ENCODE measurements at regions not wholly inside any gene's neighbourhood (a gene's known extent, or its start where the extent isn't known, plus 50 kb on each side); places are given as distances from the start of the nearest gene placed in this dataset.

DNA sequence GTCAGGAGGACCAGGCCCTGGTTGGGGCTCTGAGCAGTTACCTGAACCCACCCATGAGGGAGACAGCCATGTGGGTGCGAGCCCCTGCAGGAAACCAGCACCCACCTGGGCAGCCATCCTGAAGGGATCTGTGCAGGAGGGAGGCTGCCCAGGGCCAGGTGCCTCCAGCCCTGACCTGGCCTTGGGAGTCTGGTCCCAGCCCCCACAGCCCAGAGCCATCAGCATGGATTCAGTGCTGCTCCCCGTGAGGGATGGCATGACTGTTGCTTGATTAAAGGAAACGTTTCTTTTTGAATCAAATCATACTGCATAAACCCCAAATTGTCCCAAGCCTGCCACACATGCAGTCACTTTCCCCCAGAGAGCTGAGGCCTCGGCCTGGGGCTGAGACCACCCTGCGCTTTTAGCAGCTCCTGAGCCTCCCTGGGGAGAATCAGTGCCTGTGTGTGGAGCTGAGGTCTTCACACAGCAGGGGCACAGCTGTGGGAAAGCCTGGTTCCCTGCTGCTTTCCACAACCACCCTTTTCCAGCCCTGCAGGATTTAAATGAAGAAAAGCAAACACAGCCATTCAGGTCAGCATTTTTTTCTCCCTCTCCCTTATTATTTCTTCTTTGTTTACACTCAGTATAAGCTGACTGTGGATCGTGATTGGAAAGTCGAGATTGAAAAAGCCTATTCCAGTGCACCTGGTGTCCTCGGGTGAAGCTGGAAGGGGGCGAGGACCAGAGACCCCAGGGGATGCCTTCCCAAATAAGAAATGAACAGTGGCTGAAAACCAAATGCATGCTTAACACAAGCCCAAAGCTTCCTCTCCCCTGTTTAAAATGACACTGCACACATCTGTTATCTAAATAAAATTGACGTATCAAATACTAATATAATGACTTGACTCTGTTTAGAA lies 283.9 kb downstream of the SMOC2 start:
- Histone ChIP-seq H3K36me3 (no peaks in the 10 kb centered on the region), H3K79me2 (ENCODE audit: low read depth) (no peaks in the 10 kb centered on the region), H3K9me3 (ENCODE audit: low read depth) (peaks cover 8% of the 10 kb centered on the region), H3K4me1 (no peaks in the 10 kb centered on the region), H3K4me3 (no peak overlapping the region), H4K20me1 (ENCODE audit: low read depth) (no peaks in the 10 kb centered on the region), H3F3A (ENCODE audit: low read depth) (no peaks in the 10 kb centered on the region), H3K4me2 (no peak overlapping the region), H2AFZ (replicated peaks) (no peak overlapping the region), H3K9ac (no peak overlapping the region), H3K27ac (no peak overlapping the region), H3K27me3 (no peaks in the 10 kb centered on the region)
- Mint-ChIP-seq H3K36me3 (no peaks in the 10 kb centered on the region), H3K9me3 (peaks cover 20% of the 10 kb centered on the region), H3K4me1 (no peaks in the 10 kb centered on the region), H3K27ac (no peak overlapping the region), H3K4me3 (no peak overlapping the region), H3K27me3 (ENCODE audit: insufficient read depth, low read depth) (peaks cover 2% of the 10 kb centered on the region)
- DNase-seq (ENCODE audit: low spot score) = no peak
- TF ChIP-seq EZH2 (IDR thresholded peaks at IDR 0.05) (no peak), CTCF (IDR thresholded peaks at IDR 0.05) (no peak), EZH2phosphoT487 (IDR thresholded peaks at IDR 0.05) (no peak)

DNA sequence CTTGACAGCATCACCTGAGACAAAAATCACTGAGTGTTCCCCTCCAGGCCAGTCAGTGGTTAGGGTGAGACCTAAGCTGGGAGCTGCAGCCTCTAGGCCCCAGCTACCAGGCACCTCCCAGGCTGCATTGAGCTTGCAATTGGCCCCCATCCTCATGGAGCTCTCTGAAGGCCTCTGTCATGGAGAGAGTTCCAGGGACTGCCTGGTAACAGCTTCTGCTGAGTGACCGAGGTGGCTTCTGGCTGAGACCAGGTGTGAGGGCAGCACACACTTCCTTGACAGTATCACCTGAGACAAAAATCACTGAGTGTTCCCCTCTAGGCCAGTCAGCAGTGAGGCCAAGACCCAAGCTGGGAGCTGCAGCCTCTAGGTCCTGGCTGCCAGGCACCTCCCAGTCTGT lies 283.0 kb downstream of the SMOC2 start:
- peaks cover 20% of the 10 kb centered on the region for H3K9me3 Mint-ChIP-seq
- peaks cover 2% of the 10 kb centered on the region for H3K27me3 Mint-ChIP-seq (ENCODE audit: insufficient read depth, low read depth)
- no peaks in the 10 kb centered on the region for H3F3A ChIP-seq (ENCODE audit: low read depth)
- H3K79me2 ChIP-seq (ENCODE audit: low read depth) = no peaks in the 10 kb centered on the region
- H3K36me3 ChIP-seq = no peaks in the 10 kb centered on the region
- DNase-seq (ENCODE audit: low spot score) = no peak
- peaks cover 8% of the 10 kb centered on the region for H3K9me3 ChIP-seq (ENCODE audit: low read depth)
- H2AFZ ChIP-seq (replicated peaks) = no peak overlapping the region
- H3K27me3 ChIP-seq = no peaks in the 10 kb centered on the region
- TF ChIP-seq EZH2 (IDR thresholded peaks at IDR 0.05) (no peak), EZH2phosphoT487 (IDR thresholded peaks at IDR 0.05) (no peak), CTCF (IDR thresholded peaks at IDR 0.05) (no peak)
- H3K4me3 ChIP-seq = no peak overlapping the region
- H3K4me1 ChIP-seq = no peaks in the 10 kb centered on the region
- no peak overlapping the region for H3K9ac ChIP-seq
- H3K27ac ChIP-seq = no peak overlapping the region
- H3K4me3 Mint-ChIP-seq = no peak overlapping the region
- no peaks in the 10 kb centered on the region for H3K4me1 Mint-ChIP-seq
- no peak overlapping the region for H3K4me2 ChIP-seq
- H3K27ac Mint-ChIP-seq = no peak overlapping the region
- H3K36me3 Mint-ChIP-seq = no peaks in the 10 kb centered on the region
- H4K20me1 ChIP-seq (ENCODE audit: low read depth) = no peaks in the 10 kb centered on the region

DNA sequence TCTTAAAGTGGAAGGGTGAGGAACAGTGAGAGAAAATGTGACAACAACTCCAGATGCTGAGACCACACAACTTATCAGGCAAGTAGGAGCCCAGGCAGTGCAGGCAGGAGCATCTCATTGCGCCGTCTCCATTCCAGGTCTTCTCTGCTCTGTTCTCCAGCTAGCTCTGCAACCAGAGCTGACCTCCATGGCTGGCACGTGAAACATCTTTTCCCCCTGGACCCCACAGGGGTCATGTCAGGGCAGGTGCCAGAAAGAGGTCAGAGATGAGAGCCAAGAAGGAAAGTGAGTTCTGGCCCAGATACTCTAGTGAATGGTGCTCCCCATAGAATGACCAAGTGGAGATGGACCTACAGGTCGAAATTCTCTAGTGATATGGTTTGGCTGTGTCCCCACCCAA lies 281.4 kb downstream of the SMOC2 start:
- H3K4me2 ChIP-seq = no peak overlapping the region
- no peak overlapping the region for H3K27ac ChIP-seq
- no peaks in the 10 kb centered on the region for H3K36me3 Mint-ChIP-seq
- H3K4me1 ChIP-seq = no peaks in the 10 kb centered on the region
- no peaks in the 10 kb centered on the region for H3K79me2 ChIP-seq (ENCODE audit: low read depth)
- no peak overlapping the region for H3K4me3 ChIP-seq
- H3K9me3 Mint-ChIP-seq = peaks cover 24% of the 10 kb centered on the region
- TF ChIP-seq EZH2 (IDR thresholded peaks at IDR 0.05) (no peak), EZH2phosphoT487 (IDR thresholded peaks at IDR 0.05) (no peak), CTCF (IDR thresholded peaks at IDR 0.05) (no peak)
- H3K27me3 Mint-ChIP-seq (ENCODE audit: insufficient read depth, low read depth) = peaks cover 2% of the 10 kb centered on the region
- no peak overlapping the region for H3K9ac ChIP-seq
- no peaks in the 10 kb centered on the region for H3K27me3 ChIP-seq
- no peaks in the 10 kb centered on the region for H3K4me1 Mint-ChIP-seq
- H3F3A ChIP-seq (ENCODE audit: low read depth) = no peaks in the 10 kb centered on the region
- no peak overlapping the region for H2AFZ ChIP-seq (replicated peaks)
- no peak for DNase-seq (ENCODE audit: low spot score)
- H4K20me1 ChIP-seq (ENCODE audit: low read depth) = no peaks in the 10 kb centered on the region
- no peak overlapping the region for H3K4me3 Mint-ChIP-seq
- no peaks in the 10 kb centered on the region for H3K36me3 ChIP-seq
- peaks cover 8% of the 10 kb centered on the region for H3K9me3 ChIP-seq (ENCODE audit: low read depth)
- H3K27ac Mint-ChIP-seq = no peak overlapping the region
